IMR-90 (cell line): ENCODE measurements at regions not wholly inside any gene's neighbourhood (a gene's known extent, or its start where the extent isn't known, plus 50 kb on each side); places are given as distances from the start of the nearest gene placed in this dataset.

Experiments used
- ATAC-seq: fragments of 200-7000 bp; cut with Tn5 transposase; 2 replicates; pipeline ENCODE4 v1.9.1; 2020; ENCODE audit warnings: low read depth, mild to moderate bottlenecking, moderate library complexity
- BruUV-seq: library from RNA; stranded (reverse); fragments of 400-500 nt; replicated peaks from 2 replicates; lab custom pipeline; 2021; lab: Mats Ljungman, UMichigan
- CTCF ChIA-PET: fragments of 300-600 bp; formaldehyde crosslinking; extraction: SDS; loops from one replicate; lab custom pipeline; 2021; ENCODE audit warnings: antibody characterized with exemption; lab: Yijun Ruan, JAX
- POLR2A ChIA-PET: fragments of 300-600 bp; sonication (Branson Sonifier 250); formaldehyde crosslinking; loops from one replicate; lab custom pipeline; 2022; ENCODE audit warnings: antibody characterized with exemption; ENCODE audit not compliant: unreplicated experiment; lab: Charles Lee
- DNase-seq: peaks from one replicate; pipeline ENCODE4 v3.0.0; 2013
- H2AFZ ChIP-seq: replicated peaks from 2 replicates; pipeline ENCODE3; 2013; ENCODE audit warnings: low read length, mild to moderate bottlenecking; ENCODE audit not compliant: poor library complexity
- H2AK5ac ChIP-seq: 2 replicates; pipeline ENCODE4 v1.6.1; 2013; ENCODE audit warnings: low read depth, low read length, inconsistent platforms
- H2AK9ac ChIP-seq: replicated peaks from 2 replicates; pipeline ENCODE3; 2013; ENCODE audit warnings: mild to moderate bottlenecking, low read depth, low read length, moderate library complexity; ENCODE audit not compliant: poor library complexity
- H2BK120ac ChIP-seq: 2 replicates; pipeline ENCODE4 v1.6.1; 2013; ENCODE audit warnings: low read depth, low read length, inconsistent platforms
- H2BK15ac ChIP-seq: 3 replicates; pipeline ENCODE4 v1.6.1; 2013; ENCODE audit warnings: low read depth, low read length, inconsistent platforms
- H2BK20ac ChIP-seq: 2 replicates; pipeline ENCODE4 v1.6.1; 2013; ENCODE audit warnings: low read depth, mild to moderate bottlenecking, inconsistent platforms, low read length, moderate library complexity
- H2BK5ac ChIP-seq: 2 replicates; pipeline ENCODE4 v1.6.1; 2013; ENCODE audit warnings: mild to moderate bottlenecking, low read depth, low read length, inconsistent platforms; ENCODE audit not compliant: poor library complexity, severe bottlenecking
- H3K14ac ChIP-seq: replicated peaks from 2 replicates; pipeline ENCODE4 v1.6.1; 2013; ENCODE audit warnings: low read depth, low read length, inconsistent platforms
- H3K18ac ChIP-seq: 2 replicates; pipeline ENCODE4 v1.6.1; 2013; ENCODE audit warnings: low read depth, low read length, control low read depth
- H3K23ac ChIP-seq: 2 replicates; pipeline ENCODE4 v1.6.1; 2013; ENCODE audit warnings: low read depth, low read length, inconsistent platforms
- H3K27ac ChIP-seq: 2 replicates; pipeline ENCODE4 v1.5.1; 2013; ENCODE audit warnings: mild to moderate bottlenecking, control low read depth, low read length; ENCODE audit not compliant: insufficient read depth
- H3K27me3 ChIP-seq: 2 replicates; pipeline ENCODE4 v1.6.1; 2013; ENCODE audit warnings: low read length; ENCODE audit not compliant: control insufficient read depth, insufficient read depth
- H3K36me3 ChIP-seq: 2 replicates; pipeline ENCODE4 v1.6.1; 2013; ENCODE audit warnings: low read length, mixed read lengths; ENCODE audit not compliant: control insufficient read depth, insufficient read depth
- H3K4ac ChIP-seq: 2 replicates; pipeline ENCODE4 v1.6.1; 2013; ENCODE audit warnings: low read depth, low read length, inconsistent platforms
- H3K4me1 ChIP-seq: 2 replicates; pipeline ENCODE4 v1.6.1; 2013; ENCODE audit warnings: low read length, mixed read lengths; ENCODE audit not compliant: control insufficient read depth, insufficient read depth
- H3K4me2 ChIP-seq: 2 replicates; pipeline ENCODE4 v1.6.1; 2013; ENCODE audit warnings: low read depth, mild to moderate bottlenecking, control low read depth, low read length, moderate library complexity
- H3K4me3 ChIP-seq: 2 replicates; pipeline ENCODE4 v1.5.1; 2013; ENCODE audit warnings: low read depth, mild to moderate bottlenecking, control low read depth, low read length, moderate library complexity; ENCODE audit not compliant: insufficient read depth
- H3K56ac ChIP-seq: 2 replicates; pipeline ENCODE4 v1.6.1; 2013; ENCODE audit warnings: low read length, inconsistent platforms; ENCODE audit not compliant: insufficient read depth; ENCODE audit errors: extremely low read depth
- H3K79me1 ChIP-seq, 2 experiments: 2 replicates each; pipeline ENCODE4 v1.6.1; 2013; ENCODE audit warnings: low read length in 2 of 2, inconsistent platforms in 1 of 2, low read depth in 1 of 2
- H3K9ac ChIP-seq: 2 replicates; pipeline ENCODE4 v1.6.1; 2013; ENCODE audit warnings: low read depth, low read length, control low read depth
- H3K9me1 ChIP-seq: 2 replicates; pipeline ENCODE4 v1.6.1; 2013; ENCODE audit warnings: low read length, inconsistent platforms; ENCODE audit not compliant: insufficient read depth
- H3K9me3 ChIP-seq: 2 replicates; pipeline ENCODE4 v1.6.1; 2013; ENCODE audit warnings: low read length; ENCODE audit not compliant: control insufficient read depth, insufficient read depth
- H4K20me1 ChIP-seq: 2 replicates; pipeline ENCODE4 v1.6.1; 2013; ENCODE audit warnings: low read length, inconsistent platforms; ENCODE audit not compliant: insufficient read depth
- H4K5ac ChIP-seq: 2 replicates; pipeline ENCODE4 v1.6.1; 2013; ENCODE audit warnings: mild to moderate bottlenecking, low read depth, low read length, control low read depth
- H4K8ac ChIP-seq, 2 experiments: 2 replicates each; pipeline ENCODE4 v1.6.1; 2013; ENCODE audit warnings: low read depth in 2 of 2, low read length in 2 of 2, control low read depth in 1 of 2, inconsistent platforms in 1 of 2
- H4K91ac ChIP-seq: 2 replicates; pipeline ENCODE4 v1.6.1; 2013; ENCODE audit warnings: low read depth, low read length, inconsistent platforms; ENCODE audit not compliant: insufficient read depth
- BHLHE40 ChIP-seq: fragments of 150-350 bp; IDR thresholded peaks from 2 replicates; pipeline ENCODE4 v1.6.1; 2016; ENCODE audit warnings: mild to moderate bottlenecking, low read depth, low read length
- CEBPB ChIP-seq: IDR thresholded peaks from 2 replicates; pipeline ENCODE4 v1.6.1; 2012; ENCODE audit warnings: low read depth, low read length, improper control_type of control experiment
- CHD1 ChIP-seq: IDR thresholded peaks from 2 replicates; pipeline ENCODE4 v1.6.1; 2012; ENCODE audit warnings: low read depth, low read length, improper control_type of control experiment
- CTCF ChIP-seq: conservative IDR thresholded peaks from 2 replicates; pipeline ENCODE4 v1.5.1; 2012; ENCODE audit warnings: mild to moderate bottlenecking, low read depth, low read length, improper control_type of control experiment
- ELK1 ChIP-seq: fragments of 150-350 bp; IDR thresholded peaks from 2 replicates; pipeline ENCODE4 v1.6.1; 2016; ENCODE audit warnings: low read depth, mild to moderate bottlenecking, low read length, moderate library complexity, borderline replicate concordance
- FOS ChIP-seq: fragments of 150-350 bp; IDR thresholded peaks from 2 replicates; pipeline ENCODE4 v1.6.1; 2016; ENCODE audit warnings: low read depth, low read length
- MAFK ChIP-seq: IDR thresholded peaks from 2 replicates; pipeline ENCODE4 v1.6.1; 2012; ENCODE audit warnings: low read depth, low read length, improper control_type of control experiment
- MAZ ChIP-seq: IDR thresholded peaks from 2 replicates; pipeline ENCODE4 v1.6.1; 2012; ENCODE audit warnings: low read depth, mild to moderate bottlenecking, low read length, improper control_type of control experiment, moderate library complexity, borderline replicate concordance
- MXI1 ChIP-seq: IDR thresholded peaks from 2 replicates; pipeline ENCODE4 v1.6.1; 2012; ENCODE audit warnings: low read depth, mild to moderate bottlenecking, low read length, moderate library complexity, borderline replicate concordance
- POLR2A ChIP-seq: IDR thresholded peaks from 2 replicates; pipeline ENCODE4 v1.6.1; 2012; ENCODE audit warnings: mild to moderate bottlenecking, low read depth, low read length
- RAD21 ChIP-seq: IDR thresholded peaks from 2 replicates; pipeline ENCODE4 v1.6.1; 2012; ENCODE audit warnings: low read length, improper control_type of control experiment
- RCOR1 ChIP-seq: IDR thresholded peaks from 2 replicates; pipeline ENCODE4 v1.6.1; 2012; ENCODE audit warnings: mild to moderate bottlenecking, low read length, improper control_type of control experiment; ENCODE audit not compliant: insufficient replicate concordance
- RFX5 ChIP-seq: IDR thresholded peaks from 2 replicates; pipeline ENCODE4 v1.8.0; 2012; ENCODE audit warnings: low read depth, mild to moderate bottlenecking, low read length, moderate library complexity
- SMC3 ChIP-seq: fragments of 150-350 bp; IDR thresholded peaks from 2 replicates; pipeline ENCODE4 v1.6.1; 2016; ENCODE audit warnings: low read depth, mild to moderate bottlenecking, antibody characterized with exemption, low read length, moderate library complexity
- USF2 ChIP-seq: fragments of 150-350 bp; IDR thresholded peaks from 2 replicates; pipeline ENCODE4 v1.6.1; 2017; ENCODE audit warnings: mild to moderate bottlenecking, antibody characterized with exemption, low read length, low read depth
- WGBS, 2 experiments: methylation state at CpG; one replicate each; pipeline versions ENCODE4 v1.1.5 to v1.1.7; 2013; ENCODE audit warnings: missing lambda C conversion rate in 2 of 2; ENCODE audit not compliant: insufficient read length in 1 of 2; ENCODE audit errors: extremely low coverage in 2 of 2; 5-methylcytosine and 5-hydroxymethylcytosine counted together
- dilution Hi-C: fragments of 300-500 bp; cut with HindIII; formaldehyde crosslinking; loops from one replicate; pipeline ENCODE4 v1.14.3; 2018; ENCODE audit warnings: low sequenced_read_pairs; ENCODE audit not compliant: unreplicated experiment
- in situ Hi-C: fragments of 300-500 bp; cut with MboI; formaldehyde crosslinking; loops from 3 replicates; pipeline ENCODE4 v1.14.3; 2019; ENCODE audit warnings: low sequenced_read_pairs, inconsistent platforms, mixed read lengths
- intact Hi-C: fragments of 100-400 bp; cut with micrococcal nuclease; formaldehyde crosslinking; loops from 2 replicates; pipeline ENCODE4 v1.10.0; 2022

GRCh38 chr12:43214166-43214565, 337.8 kb downstream of the ADAMTS20 start:
- BruUV-seq: no TSS peak
- no peak overlapping the region for H2AK9ac ChIP-seq
- no CpG with 5 or more reads among the region's 5 CpGs for WGBS, 2 experiments
- TF ChIP-seq CHD1: no peak
- TF ChIP-seq RFX5: no peak
- no peak for TF ChIP-seq MAFK
- TF ChIP-seq MAZ: no peak
- no peak for TF ChIP-seq BHLHE40
- no peak for TF ChIP-seq POLR2A
- no peak for TF ChIP-seq RAD21
- TF ChIP-seq USF2: no peak
- no peak for TF ChIP-seq FOS
- no peak for TF ChIP-seq SMC3
- TF ChIP-seq ELK1: no peak
- no peak for TF ChIP-seq CTCF
- TF ChIP-seq RCOR1: no peak
- no peak for TF ChIP-seq CEBPB
- no peak for TF ChIP-seq MXI1
- H2BK5ac ChIP-seq: no peak overlapping the region
- H4K91ac ChIP-seq: no peak overlapping the region
- POLR2A ChIA-PET: no interaction called here
- no peaks in the 10 kb centered on the region for H4K20me1 ChIP-seq
- no peak overlapping the region for H2AFZ ChIP-seq
- H3K4me1 ChIP-seq: no peaks in the 10 kb centered on the region
- DNase-seq: no peak
- no peak overlapping the region for H3K27ac ChIP-seq
- H3K27me3 ChIP-seq: peaks cover 1% of the 10 kb centered on the region; the same call in 1 of the 2 replicates
- H2AK5ac ChIP-seq: no peak overlapping the region
- no peak for ATAC-seq
- dilution Hi-C loops: no loop called here
- no peak overlapping the region for H3K4me3 ChIP-seq
- no peaks in the 10 kb centered on the region for H3K9me3 ChIP-seq
- H3K79me1 ChIP-seq: no peaks in the 10 kb centered on the region
- H3K14ac ChIP-seq: no peak overlapping the region
- H3K18ac ChIP-seq: no peak overlapping the region
- H3K4me2 ChIP-seq: no peak overlapping the region
- no peak overlapping the region for H3K9ac ChIP-seq
- CTCF ChIA-PET: interaction anchor here (0.8 kb wide), 1 partner anchor 12 kb away, joined by 3 read pairs; no protein-coding TSS in a partner anchor
- no peak overlapping the region for H3K56ac ChIP-seq
- no peak overlapping the region for H4K5ac ChIP-seq
- H3K9me1 ChIP-seq: no peaks in the 10 kb centered on the region
- H4K8ac ChIP-seq: no peak overlapping the region
- intact Hi-C loops: no loop called here
- no peak overlapping the region for H2BK120ac ChIP-seq
- H2BK15ac ChIP-seq: no peak overlapping the region
- H3K36me3 ChIP-seq: no peaks in the 10 kb centered on the region
- no peak overlapping the region for H3K4ac ChIP-seq
- H3K23ac ChIP-seq: no peak overlapping the region
- in situ Hi-C loops: no loop called here
- no peak overlapping the region for H2BK20ac ChIP-seq
